Upper lobe of left lung (tissue), 4 donors: ENCODE measurements at regions not wholly inside any gene's neighbourhood (a gene's known extent, or its start where the extent isn't known, plus 50 kb on each side); places are given as distances from the start of the nearest gene placed in this dataset.

Experiments used
- CTCF ChIP-seq, 6 experiments: fragments of 450-650 bp in 4 of 6; fragments of 200-600 bp in 2 of 6; sonication (generic) in 2 of 6; IDR thresholded peaks; one replicate each; pipeline ENCODE4 v1.5.1; 2016 to 2019; ENCODE audit warnings: antibody characterized with exemption in 6 of 6
- EP300 ChIP-seq, 4 donors: sonication (generic); formaldehyde crosslinking; IDR thresholded peaks; one replicate each; pipeline ENCODE4 v1.5.1; 2017; ENCODE audit warnings: antibody characterized with exemption in 4 of 4, control low read depth in 2 of 4
- POLR2A ChIP-seq, 4 donors: fragments of 450-650 bp; IDR thresholded peaks; one replicate each; pipeline ENCODE4 v1.5.1; 2016 to 2017; ENCODE audit warnings: antibody characterized with exemption in 4 of 4, mild to moderate bottlenecking in 2 of 4

- no peak for TF ChIP-seq CTCF (IDR thresholded peaks at IDR 0.05)
- no peak for TF ChIP-seq EP300 (IDR thresholded peaks at IDR 0.05)
- TF ChIP-seq POLR2A (IDR thresholded peaks at IDR 0.05), result no peak
These were observed 102.3 kb downstream of the ZNF621 start for GRCh38 chr3:40627095-40627494.
